Central memory CD8-positive, alpha-beta T cell (primary cell): ENCODE measurements at regions not wholly inside any gene's neighbourhood (a gene's known extent, or its start where the extent isn't known, plus 50 kb on each side); places are given as distances from the start of the nearest gene placed in this dataset.
"Not testable (repeated sequence)": the region's sequence is repeated elsewhere in the genome, so short reads cannot be mapped to it uniquely, and the experiment has no call there.

Source experiments
- ATAC-seq: fragments of 150-1000 bp; cut with Tn5 transposase; replicated peaks from 2 replicates; pipeline ENCODE4 v1.10.0; 2022; ENCODE audit warnings: mild to moderate bottlenecking, moderate FRiP score, moderate number of reproducible peaks; ENCODE audit not compliant: poor library complexity, severe bottlenecking; ENCODE audit errors: extremely low read depth
- DNase-seq, 2 donors: peaks; one replicate each; pipeline ENCODE4 v3.0.0; 2021; ENCODE audit warnings: low spot score in 2 of 2
- H3K27ac Mint-ChIP-seq: one replicate; pipeline ENCODE4 v1.8.0; 2022; ENCODE audit warnings: low read depth, mild to moderate bottlenecking, moderate library complexity, mixed read lengths
- H3K27me3 Mint-ChIP-seq: one replicate; pipeline ENCODE4 v1.8.0; 2022; ENCODE audit warnings: mixed read lengths
- H3K36me3 Mint-ChIP-seq: one replicate; pipeline ENCODE4 v1.8.0; 2022; ENCODE audit warnings: mild to moderate bottlenecking, moderate library complexity, mixed read lengths; ENCODE audit not compliant: insufficient read depth
- H3K4me1 Mint-ChIP-seq: one replicate; pipeline ENCODE4 v1.8.0; 2022; ENCODE audit warnings: mixed read lengths
- H3K4me3 Mint-ChIP-seq: one replicate; pipeline ENCODE4 v1.8.0; 2022; ENCODE audit warnings: mild to moderate bottlenecking, moderate library complexity, mixed read lengths
- H3K9me3 Mint-ChIP-seq: one replicate; pipeline ENCODE4 v1.8.0; 2022; ENCODE audit warnings: mixed read lengths

- Mint-ChIP-seq H3K27me3 (peaks cover 45% of the 10 kb centered on the region), H3K36me3 (no peaks in the 10 kb centered on the region), H3K27ac (no peak overlapping the region), H3K9me3 (no peaks in the 10 kb centered on the region), H3K4me3 (no peak overlapping the region), H3K4me1 (no peaks in the 10 kb centered on the region)
- ATAC-seq (no peak), DNase-seq (no peak)
Measured at GRCh38 chr4:128686032-128686465, 123.5 kb upstream of the JADE1 start.

GRCh38 chr4:128684016-128684415 lies 125.5 kb upstream of the JADE1 start:
- H3K36me3 Mint-ChIP-seq: no peaks in the 10 kb centered on the region
- H3K27ac Mint-ChIP-seq: no peak overlapping the region

GRCh38 chr4:128682942-128683666 lies 126.4 kb upstream of the JADE1 start:
- Mint-ChIP-seq H3K4me3 (no peak overlapping the region), H3K27me3 (peaks cover 41% of the 10 kb centered on the region), H3K9me3 (no peaks in the 10 kb centered on the region), H3K27ac (no peak overlapping the region), H3K4me1 (no peaks in the 10 kb centered on the region), H3K36me3 (no peaks in the 10 kb centered on the region)
- DNase-seq (no peak), ATAC-seq (no peak)

More at GRCh38 chr4:128684016-128684415, 125.5 kb upstream of the JADE1 start:
- Mint-ChIP-seq H3K27me3 (peaks cover 41% of the 10 kb centered on the region), H3K4me1 (no peaks in the 10 kb centered on the region), H3K4me3 (no peak overlapping the region), H3K9me3 (no peaks in the 10 kb centered on the region)
- no peak for DNase-seq
- ATAC-seq: no peak

- no peak overlapping the region for H3K27ac Mint-ChIP-seq
- H3K36me3 Mint-ChIP-seq: no peaks in the 10 kb centered on the region
- ATAC-seq: no peak
- peaks cover 12% of the 10 kb centered on the region for H3K27me3 Mint-ChIP-seq
- DNase-seq: no peak
- no peak overlapping the region for H3K4me3 Mint-ChIP-seq
- H3K4me1 Mint-ChIP-seq: no peaks in the 10 kb centered on the region
- H3K9me3 Mint-ChIP-seq: no peaks in the 10 kb centered on the region
Measured at GRCh38 chr4:128676095-128676494, 133.4 kb upstream of the JADE1 start.

- no peaks in the 10 kb centered on the region for H3K4me1 Mint-ChIP-seq
- H3K27me3 Mint-ChIP-seq: peaks cover 12% of the 10 kb centered on the region
- no peak overlapping the region for H3K27ac Mint-ChIP-seq
- ATAC-seq: no peak
- H3K4me3 Mint-ChIP-seq: no peak overlapping the region
- DNase-seq: no peak
- H3K36me3 Mint-ChIP-seq: no peaks in the 10 kb centered on the region
- H3K9me3 Mint-ChIP-seq: no peaks in the 10 kb centered on the region
Measured at GRCh38 chr4:128675083-128675482, 134.4 kb upstream of the JADE1 start.

GRCh38 chr4:128673159-128673558 lies 136.3 kb upstream of the JADE1 start:
- peaks cover 12% of the 10 kb centered on the region for H3K27me3 Mint-ChIP-seq
- not testable (repeated sequence) for ATAC-seq, H3K4me3 Mint-ChIP-seq, DNase-seq, H3K36me3 Mint-ChIP-seq, H3K9me3 Mint-ChIP-seq, H3K27ac Mint-ChIP-seq, H3K4me1 Mint-ChIP-seq

- ATAC-seq, DNase-seq, H3K36me3 Mint-ChIP-seq, H3K27ac Mint-ChIP-seq, H3K4me1 Mint-ChIP-seq, H3K4me3 Mint-ChIP-seq, H3K9me3 Mint-ChIP-seq: not testable (repeated sequence)
- H3K27me3 Mint-ChIP-seq: peaks cover 12% of the 10 kb centered on the region
Measured at GRCh38 chr4:128672596-128672995, 136.9 kb upstream of the JADE1 start.

GRCh38 chr4:128670513-128670912 lies 139.0 kb upstream of the JADE1 start:
- no peak for DNase-seq
- Mint-ChIP-seq H3K27ac (no peak overlapping the region), H3K9me3 (no peaks in the 10 kb centered on the region), H3K4me1 (no peaks in the 10 kb centered on the region), H3K4me3 (no peak overlapping the region), H3K36me3 (no peaks in the 10 kb centered on the region), H3K27me3 (no peaks in the 10 kb centered on the region)
- no peak for ATAC-seq

- DNase-seq: no peak
- H3K4me3 Mint-ChIP-seq: no peak overlapping the region
- H3K36me3 Mint-ChIP-seq: no peaks in the 10 kb centered on the region
- H3K27ac Mint-ChIP-seq: no peak overlapping the region
- no peaks in the 10 kb centered on the region for H3K9me3 Mint-ChIP-seq
- no peak for ATAC-seq
- H3K4me1 Mint-ChIP-seq: peaks cover 1% of the 10 kb centered on the region
- H3K27me3 Mint-ChIP-seq: no peaks in the 10 kb centered on the region
Measured at GRCh38 chr4:128668566-128668965, 140.9 kb upstream of the JADE1 start.

GRCh38 chr4:128665514-128665913 lies 144.0 kb upstream of the JADE1 start:
- Mint-ChIP-seq H3K27me3 (no peaks in the 10 kb centered on the region), H3K9me3 (no peaks in the 10 kb centered on the region), H3K27ac (no peak overlapping the region), H3K4me1 (peaks cover 10% of the 10 kb centered on the region), H3K36me3 (no peaks in the 10 kb centered on the region), H3K4me3 (no peak overlapping the region)
- ATAC-seq: no peak
- DNase-seq: no peak

GRCh38 chr4:128663325-128663724 lies 146.2 kb upstream of the JADE1 start:
- Mint-ChIP-seq H3K27ac (no peak overlapping the region), H3K4me3 (no peak overlapping the region), H3K9me3 (no peaks in the 10 kb centered on the region), H3K4me1 (peaks cover 13% of the 10 kb centered on the region), H3K36me3 (no peaks in the 10 kb centered on the region), H3K27me3 (no peaks in the 10 kb centered on the region)
- DNase-seq (no peak), ATAC-seq (peak; percentile 58)

GRCh38 chr4:128661479-128661878 lies 148.0 kb upstream of the JADE1 start:
- Mint-ChIP-seq H3K9me3 (no peaks in the 10 kb centered on the region), H3K36me3 (peaks cover 2% of the 10 kb centered on the region), H3K27ac (no peak overlapping the region), H3K4me1 (peaks cover 22% of the 10 kb centered on the region), H3K27me3 (no peaks in the 10 kb centered on the region), H3K4me3 (no peak overlapping the region)
- no peak for DNase-seq
- no peak for ATAC-seq

- Mint-ChIP-seq H3K4me3 (no peak overlapping the region), H3K27me3 (no peaks in the 10 kb centered on the region), H3K36me3 (peaks cover 2% of the 10 kb centered on the region), H3K27ac (no peak overlapping the region), H3K4me1 (peaks cover 22% of the 10 kb centered on the region), H3K9me3 (no peaks in the 10 kb centered on the region)
- no peak for ATAC-seq
- no peak for DNase-seq
Measured at GRCh38 chr4:128660361-128661215, 148.9 kb upstream of the JADE1 start.
